Smooth muscle cell (in vitro differentiated cells): ENCODE measurements at regions not wholly inside any gene's neighbourhood (a gene's known extent, or its start where the extent isn't known, plus 50 kb on each side); places are given as distances from the start of the nearest gene placed in this dataset.
A peak's percentile ranks its signal among the peaks of the same experiment; 100 is the strongest.

Source experiments
- DNase-seq: peaks from one replicate; lab custom pipeline; 2025; ENCODE audit not compliant: unreplicated experiment; lab: John Stamatoyannopoulos, UW
- H2AFZ ChIP-seq: fragments of 200-600 bp; sonication (generic); 2 replicates; pipeline ENCODE4 v1.6.0; 2016; ENCODE audit warnings: antibody characterized with exemption, low read depth, mild to moderate bottlenecking
- H3F3A ChIP-seq: fragments of 200-600 bp; sonication (generic); 2 replicates; pipeline ENCODE4 v1.6.0; 2017; ENCODE audit warnings: antibody characterized with exemption, low read depth
- H3K27ac ChIP-seq: fragments of 200-600 bp; sonication (generic); 2 replicates; pipeline ENCODE4 v1.5.1; 2016; ENCODE audit warnings: low read depth, mild to moderate bottlenecking
- H3K27me3 ChIP-seq: fragments of 200-600 bp; sonication (generic); 2 replicates; pipeline ENCODE4 v1.6.1; 2016; ENCODE audit warnings: low read depth, mild to moderate bottlenecking
- H3K36me3 ChIP-seq: fragments of 200-600 bp; sonication (generic); 2 replicates; pipeline ENCODE4 v1.5.1; 2016; ENCODE audit warnings: low read depth
- H3K4me1 ChIP-seq: fragments of 200-600 bp; sonication (generic); 2 replicates; pipeline ENCODE4 v1.5.1; 2016; ENCODE audit warnings: low read depth
- H3K4me2 ChIP-seq: fragments of 200-600 bp; sonication (generic); 2 replicates; pipeline ENCODE4 v1.6.0; 2016; ENCODE audit warnings: mild to moderate bottlenecking
- H3K4me3 ChIP-seq: fragments of 200-600 bp; sonication (generic); 2 replicates; pipeline ENCODE4 v1.5.1; 2016; ENCODE audit warnings: mild to moderate bottlenecking
- H3K79me2 ChIP-seq: fragments of 200-600 bp; sonication (generic); 2 replicates; pipeline ENCODE4 v1.6.0; 2016; ENCODE audit warnings: low read depth, mild to moderate bottlenecking
- H3K9ac ChIP-seq: fragments of 200-600 bp; sonication (generic); 2 replicates; pipeline ENCODE4 v1.6.0; 2016; ENCODE audit warnings: low read depth
- H3K9me3 ChIP-seq: fragments of 200-600 bp; sonication (generic); replicated peaks from 2 replicates; pipeline ENCODE4 v1.5.1; 2016; ENCODE audit warnings: low read depth
- H4K20me1 ChIP-seq: fragments of 200-600 bp; sonication (generic); 2 replicates; pipeline ENCODE4 v1.6.0; 2016; ENCODE audit warnings: low read depth
- WGBS: methylation state at CpG from one replicate; pipeline ENCODE4 v1.1.7; 2016; ENCODE audit warnings: low lambda C conversion rate; 5-methylcytosine and 5-hydroxymethylcytosine counted together
- TF ChIP-seq, protein P1 (sequence below): fragments of 200-600 bp; sonication (generic); IDR thresholded peaks from 2 replicates; pipeline ENCODE4 v1.5.1; 2017; ENCODE audit warnings: borderline replicate concordance, mild to moderate bottlenecking, antibody characterized with exemption; ENCODE audit not compliant: insufficient read depth, poor library complexity, severe bottlenecking

GRCh38 chr12:91579516-91580263 is 397.1 kb upstream of the DCN start:
- Histone ChIP-seq H3K9me3 (no peaks in the 10 kb centered on the region), H3F3A (no peaks in the 10 kb centered on the region), H3K27ac (no peak overlapping the region), H3K79me2 (no peaks in the 10 kb centered on the region), H3K4me2 (no peak overlapping the region), H2AFZ (no peak overlapping the region), H3K4me3 (no peak overlapping the region), H3K27me3 (no peaks in the 10 kb centered on the region), H4K20me1 (no peaks in the 10 kb centered on the region), H3K4me1 (peaks cover 7% of the 10 kb centered on the region), H3K36me3 (no peaks in the 10 kb centered on the region), H3K9ac (no peak overlapping the region)
- WGBS: 65% methylated on average over 3 of the region's 3 CpGs
- TF ChIP-seq, protein P1, sequence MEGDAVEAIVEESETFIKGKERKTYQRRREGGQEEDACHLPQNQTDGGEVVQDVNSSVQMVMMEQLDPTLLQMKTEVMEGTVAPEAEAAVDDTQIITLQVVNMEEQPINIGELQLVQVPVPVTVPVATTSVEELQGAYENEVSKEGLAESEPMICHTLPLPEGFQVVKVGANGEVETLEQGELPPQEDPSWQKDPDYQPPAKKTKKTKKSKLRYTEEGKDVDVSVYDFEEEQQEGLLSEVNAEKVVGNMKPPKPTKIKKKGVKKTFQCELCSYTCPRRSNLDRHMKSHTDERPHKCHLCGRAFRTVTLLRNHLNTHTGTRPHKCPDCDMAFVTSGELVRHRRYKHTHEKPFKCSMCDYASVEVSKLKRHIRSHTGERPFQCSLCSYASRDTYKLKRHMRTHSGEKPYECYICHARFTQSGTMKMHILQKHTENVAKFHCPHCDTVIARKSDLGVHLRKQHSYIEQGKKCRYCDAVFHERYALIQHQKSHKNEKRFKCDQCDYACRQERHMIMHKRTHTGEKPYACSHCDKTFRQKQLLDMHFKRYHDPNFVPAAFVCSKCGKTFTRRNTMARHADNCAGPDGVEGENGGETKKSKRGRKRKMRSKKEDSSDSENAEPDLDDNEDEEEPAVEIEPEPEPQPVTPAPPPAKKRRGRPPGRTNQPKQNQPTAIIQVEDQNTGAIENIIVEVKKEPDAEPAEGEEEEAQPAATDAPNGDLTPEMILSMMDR: no peak
- DNase-seq: no peak

DNA sequence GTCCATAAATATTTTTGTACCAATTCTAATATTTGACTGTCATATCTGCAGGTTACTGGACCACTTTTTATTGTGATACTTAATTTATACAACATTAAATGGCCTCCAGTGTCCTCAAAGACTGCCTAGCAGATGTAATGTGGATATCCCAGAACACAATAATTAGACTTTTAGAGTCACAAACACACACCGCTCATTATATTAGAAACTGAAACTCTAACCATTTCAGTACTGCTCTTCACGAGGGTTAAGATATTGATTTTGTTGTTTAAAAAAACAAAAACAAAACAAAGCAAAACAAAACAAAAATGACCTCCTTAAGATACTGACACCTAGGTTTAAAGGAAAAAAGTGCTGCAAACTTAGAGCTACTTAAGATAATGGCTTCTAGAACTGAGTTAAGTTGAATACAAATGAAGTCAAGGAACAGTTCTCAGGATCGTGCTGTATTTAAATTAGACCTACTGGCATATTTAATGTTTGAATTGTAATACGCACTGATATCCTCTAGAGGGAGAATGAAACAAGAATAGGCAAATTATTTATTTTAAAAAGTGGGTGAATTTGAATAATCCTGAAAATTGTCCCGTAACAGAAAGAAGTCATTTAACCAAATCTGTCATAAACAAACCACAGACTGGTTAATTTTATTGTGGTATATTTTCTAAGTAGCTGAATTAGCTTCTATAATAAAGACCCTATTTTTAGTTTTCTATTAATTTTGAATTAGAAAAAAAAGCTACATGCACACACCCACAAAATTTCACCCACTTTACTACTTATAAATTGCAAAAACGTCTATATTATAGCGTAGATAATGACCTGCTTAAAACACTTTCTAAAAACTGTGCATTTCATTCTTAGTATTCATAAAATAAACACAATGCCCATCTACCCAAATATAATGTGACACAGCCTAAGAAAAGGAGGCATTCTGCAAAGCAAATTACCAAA is 395.2 kb upstream of the DCN start:
- H3K9me3 ChIP-seq: no peaks in the 10 kb centered on the region
- H3K36me3 ChIP-seq: no peaks in the 10 kb centered on the region
- no peaks in the 10 kb centered on the region for H3F3A ChIP-seq
- no peaks in the 10 kb centered on the region for H3K27me3 ChIP-seq
- H3K79me2 ChIP-seq: no peaks in the 10 kb centered on the region
- peak overlapping the region; percentile 65 for H3K4me2 ChIP-seq
- peak overlapping the region; percentile 28 for H3K4me3 ChIP-seq
- no peak for DNase-seq
- no peaks in the 10 kb centered on the region for H4K20me1 ChIP-seq
- H2AFZ ChIP-seq: peak overlapping the region; percentile 52
- H3K27ac ChIP-seq: no peak overlapping the region
- TF ChIP-seq, protein P1: peak; percentile 68
- peaks cover 9% of the 10 kb centered on the region for H3K4me1 ChIP-seq
- 59% methylated on average over 7 of the region's 7 CpGs for WGBS
- H3K9ac ChIP-seq: no peak overlapping the region

DNA sequence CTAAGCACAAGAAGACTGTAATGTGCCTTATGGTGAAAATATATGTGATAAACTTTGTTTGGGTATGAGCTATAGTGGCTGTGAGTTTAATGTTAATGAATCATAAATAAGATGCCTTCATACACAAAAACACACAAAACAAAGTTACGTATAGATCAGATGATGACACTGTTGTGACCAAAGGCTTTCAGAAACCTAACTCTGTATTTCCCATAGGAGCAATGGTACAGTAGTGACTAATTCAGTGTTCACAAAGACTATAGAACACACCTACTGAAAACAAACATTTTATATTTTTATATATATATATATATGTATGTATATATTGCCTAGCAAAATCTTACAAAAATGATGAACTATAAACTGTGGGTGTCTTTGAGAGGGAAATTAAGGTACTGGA is 393.8 kb upstream of the DCN start:
- Histone ChIP-seq H3K9me3 (no peaks in the 10 kb centered on the region), H3K79me2 (no peaks in the 10 kb centered on the region), H3K27me3 (no peaks in the 10 kb centered on the region), H3K4me3 (no peak overlapping the region), H3K36me3 (no peaks in the 10 kb centered on the region), H3K4me1 (peaks cover 9% of the 10 kb centered on the region), H3K27ac (no peak overlapping the region), H3K9ac (no peak overlapping the region), H3F3A (no peaks in the 10 kb centered on the region), H2AFZ (peak overlapping the region; percentile 45), H4K20me1 (no peaks in the 10 kb centered on the region), H3K4me2 (no peak overlapping the region)
- WGBS: 87% methylated on average over 1 of the region's 1 CpG
- no peak for DNase-seq
- TF ChIP-seq, protein P1: no peak
